Calu3 (cell line): ENCODE measurements at regions not wholly inside any gene's neighbourhood (a gene's known extent, or its start where the extent isn't known, plus 50 kb on each side); places are given as distances from the start of the nearest gene placed in this dataset.
A peak's percentile ranks its signal among the peaks of the same experiment; 100 is the strongest.
"Not testable (repeated sequence)": the region's sequence is repeated elsewhere in the genome, so short reads cannot be mapped to it uniquely, and the experiment has no call there.

Source experiments
- BruUV-seq: library from RNA; stranded (reverse); fragments of 400-500 nt; replicated peaks from 2 replicates; lab custom pipeline; 2021; lab: Mats Ljungman, UMichigan
- CTCF ChIA-PET: fragments of 300-600 bp; sonication (Branson Sonifier 250); formaldehyde crosslinking; loops from one replicate; lab custom pipeline; 2022; ENCODE audit warnings: antibody characterized with exemption; lab: Charles Lee
- DNase-seq: peaks from one replicate; pipeline ENCODE4 v3.0.0; 2022
- H3K27ac Mint-ChIP-seq: one replicate; pipeline ENCODE4 v1.8.0; 2022; ENCODE audit warnings: mixed read lengths; ENCODE audit not compliant: unreplicated experiment
- H3K27me3 Mint-ChIP-seq: one replicate; pipeline ENCODE4 v1.8.0; 2022; ENCODE audit warnings: mixed read lengths; ENCODE audit not compliant: unreplicated experiment
- H3K36me3 Mint-ChIP-seq: one replicate; pipeline ENCODE4 v1.8.0; 2022; ENCODE audit warnings: mild to moderate bottlenecking, moderate library complexity, mixed read lengths; ENCODE audit not compliant: insufficient read depth, unreplicated experiment
- H3K4me1 Mint-ChIP-seq: one replicate; pipeline ENCODE4 v1.8.0; 2022; ENCODE audit warnings: mild to moderate bottlenecking, low read depth, mixed read lengths; ENCODE audit not compliant: unreplicated experiment
- H3K4me3 Mint-ChIP-seq: one replicate; pipeline ENCODE4 v1.8.0; 2022; ENCODE audit warnings: mild to moderate bottlenecking, low read depth, moderate library complexity, mixed read lengths; ENCODE audit not compliant: unreplicated experiment
- H3K9me3 Mint-ChIP-seq: one replicate; pipeline ENCODE4 v1.8.0; 2022; ENCODE audit warnings: low read depth, mixed read lengths; ENCODE audit not compliant: unreplicated experiment
- intact Hi-C: fragments of 100-400 bp; cut with micrococcal nuclease; formaldehyde crosslinking; loops from one replicate; pipeline ENCODE4 v1.10.0; 2022; ENCODE audit not compliant: unreplicated experiment
- TF ChIP-seq, protein P1 (sequence below): fragments of 200-600 bp; IDR thresholded peaks from one replicate; pipeline ENCODE4 v1.8.0; 2022; ENCODE audit warnings: antibody characterized with exemption; ENCODE audit not compliant: unreplicated experiment

DNA sequence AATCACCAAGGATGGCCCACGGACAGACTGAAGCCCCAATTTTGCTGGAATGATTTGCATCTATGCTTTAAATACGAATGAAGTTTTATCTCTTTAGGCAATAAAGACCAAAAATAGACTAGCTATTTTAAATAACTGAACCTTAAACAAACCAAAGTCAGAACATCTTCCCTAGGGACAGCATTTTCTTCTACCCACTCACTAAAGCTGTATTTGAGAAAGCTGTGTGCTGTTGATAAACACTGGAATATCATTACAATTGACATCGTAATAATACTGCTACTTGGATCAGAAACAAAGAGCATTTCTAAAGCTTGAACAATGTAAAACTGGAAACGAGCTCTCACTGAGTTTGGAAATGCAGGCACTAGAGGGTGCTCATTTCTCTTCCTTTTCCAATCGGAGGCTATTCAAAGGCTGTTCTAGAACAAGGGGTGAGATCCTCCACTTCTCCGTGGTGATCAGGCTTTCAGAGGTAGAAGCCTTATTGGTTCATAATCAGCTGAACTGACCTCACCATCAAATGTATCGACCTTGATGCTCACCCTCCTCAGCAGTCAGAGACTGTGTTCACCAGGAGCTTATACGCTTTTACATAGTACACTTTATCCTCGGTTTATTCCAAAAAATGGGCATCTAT is 225.3 kb upstream of the PRSS1 start:
- no TSS peak for BruUV-seq
- Mint-ChIP-seq H3K4me3 (no peak overlapping the region), H3K27me3 (peaks cover 66% of the 10 kb centered on the region), H3K9me3 (no peaks in the 10 kb centered on the region), H3K36me3 (no peaks in the 10 kb centered on the region), H3K27ac (no peak overlapping the region), H3K4me1 (no peaks in the 10 kb centered on the region)
- TF ChIP-seq, protein P1, sequence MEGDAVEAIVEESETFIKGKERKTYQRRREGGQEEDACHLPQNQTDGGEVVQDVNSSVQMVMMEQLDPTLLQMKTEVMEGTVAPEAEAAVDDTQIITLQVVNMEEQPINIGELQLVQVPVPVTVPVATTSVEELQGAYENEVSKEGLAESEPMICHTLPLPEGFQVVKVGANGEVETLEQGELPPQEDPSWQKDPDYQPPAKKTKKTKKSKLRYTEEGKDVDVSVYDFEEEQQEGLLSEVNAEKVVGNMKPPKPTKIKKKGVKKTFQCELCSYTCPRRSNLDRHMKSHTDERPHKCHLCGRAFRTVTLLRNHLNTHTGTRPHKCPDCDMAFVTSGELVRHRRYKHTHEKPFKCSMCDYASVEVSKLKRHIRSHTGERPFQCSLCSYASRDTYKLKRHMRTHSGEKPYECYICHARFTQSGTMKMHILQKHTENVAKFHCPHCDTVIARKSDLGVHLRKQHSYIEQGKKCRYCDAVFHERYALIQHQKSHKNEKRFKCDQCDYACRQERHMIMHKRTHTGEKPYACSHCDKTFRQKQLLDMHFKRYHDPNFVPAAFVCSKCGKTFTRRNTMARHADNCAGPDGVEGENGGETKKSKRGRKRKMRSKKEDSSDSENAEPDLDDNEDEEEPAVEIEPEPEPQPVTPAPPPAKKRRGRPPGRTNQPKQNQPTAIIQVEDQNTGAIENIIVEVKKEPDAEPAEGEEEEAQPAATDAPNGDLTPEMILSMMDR, result no peak
- DNase-seq, result no peak
- intact Hi-C loops, result loop anchor here (2.0 kb wide), 1 partner anchor 21 kb away; no protein-coding TSS in a partner anchor
- CTCF ChIA-PET, result interaction anchor here (1.2 kb wide), 1 partner anchor 11 kb away, joined by 4 read pairs; no protein-coding TSS in a partner anchor

DNA sequence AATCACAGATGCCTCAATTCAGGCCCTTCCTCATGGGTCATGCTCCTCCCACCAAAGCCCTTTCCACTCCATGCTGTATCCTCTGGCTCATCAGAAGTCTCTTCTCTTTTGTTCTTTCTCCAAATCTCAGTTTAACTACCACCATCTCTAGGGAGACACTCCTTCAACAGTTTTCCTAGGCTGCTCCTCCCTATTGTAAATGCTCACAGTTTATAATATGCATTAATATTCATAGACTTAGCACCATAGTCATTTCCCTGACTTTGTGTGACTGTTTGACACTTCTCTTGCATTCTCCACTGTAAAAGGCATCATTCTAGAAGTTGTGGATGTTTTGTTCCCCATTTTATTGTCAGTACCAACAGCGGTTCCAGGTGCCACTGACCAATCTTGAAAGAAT is 226.5 kb upstream of the PRSS1 start:
- no peak overlapping the region for H3K27ac Mint-ChIP-seq
- no peak overlapping the region for H3K4me3 Mint-ChIP-seq
- CTCF ChIA-PET, result no interaction called here
- H3K9me3 Mint-ChIP-seq, result no peaks in the 10 kb centered on the region
- intact Hi-C loops, result loop anchor here (2.0 kb wide), 1 partner anchor 20 kb away; no protein-coding TSS in a partner anchor
- DNase-seq, result no peak
- H3K27me3 Mint-ChIP-seq, result peaks cover 54% of the 10 kb centered on the region
- BruUV-seq, result no TSS peak
- TF ChIP-seq, protein P1, result no peak
- no peaks in the 10 kb centered on the region for H3K36me3 Mint-ChIP-seq
- H3K4me1 Mint-ChIP-seq, result no peaks in the 10 kb centered on the region

DNA sequence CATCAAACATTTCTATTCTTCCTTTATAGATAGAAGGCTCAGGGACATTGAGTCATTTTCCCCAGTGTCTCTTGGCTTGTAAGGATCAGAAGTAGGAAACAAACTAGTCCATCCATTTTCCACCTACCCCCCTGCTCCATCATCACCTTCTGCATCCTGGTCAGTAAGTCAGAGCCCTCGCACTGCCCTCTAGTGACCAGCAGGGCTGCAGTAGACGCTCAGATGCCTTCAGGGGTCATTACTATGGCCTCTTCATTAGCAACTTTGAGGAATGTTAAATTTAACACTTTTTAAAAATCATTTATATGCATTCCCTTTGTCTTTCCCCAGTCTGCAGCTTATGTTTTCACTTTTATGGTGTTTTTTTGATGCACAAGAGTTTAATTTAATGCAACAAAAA is 228.4 kb upstream of the PRSS1 start:
- TF ChIP-seq, protein P1, result peak; percentile 22
- H3K27ac Mint-ChIP-seq, H3K9me3 Mint-ChIP-seq, H3K4me1 Mint-ChIP-seq, H3K4me3 Mint-ChIP-seq, H3K36me3 Mint-ChIP-seq, intact Hi-C loops, BruUV-seq: not testable (repeated sequence)
- CTCF ChIA-PET, result interaction anchor here (1.0 kb wide), 1 partner anchor 137 kb away, joined by 3 read pairs; no protein-coding TSS in a partner anchor
- DNase-seq, result peak; percentile 34
- H3K27me3 Mint-ChIP-seq, result peaks cover 35% of the 10 kb centered on the region

DNA sequence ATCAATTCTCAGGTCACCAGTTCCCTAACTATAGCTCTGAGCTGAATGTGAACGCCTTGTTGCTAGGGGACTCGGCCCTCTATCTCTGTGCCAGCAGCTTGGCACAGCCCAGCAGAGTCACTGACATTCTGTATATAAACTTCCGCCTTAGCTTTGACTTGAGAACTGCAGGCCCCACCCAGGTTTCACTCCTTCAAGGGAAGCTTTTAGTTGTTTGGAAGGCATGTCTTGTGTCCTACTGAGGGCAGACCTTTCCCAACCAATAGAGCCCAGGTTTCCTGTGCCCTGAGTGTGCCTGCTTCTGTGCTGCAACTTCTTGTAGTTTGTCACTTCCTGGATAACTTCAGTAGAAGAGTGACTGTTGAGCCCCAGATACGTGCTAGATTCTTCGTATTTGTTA is 228.8 kb upstream of the PRSS1 start:
- H3K9me3 Mint-ChIP-seq, intact Hi-C loops, H3K4me3 Mint-ChIP-seq, DNase-seq, H3K36me3 Mint-ChIP-seq, H3K27ac Mint-ChIP-seq, BruUV-seq: not testable (repeated sequence)
- H3K27me3 Mint-ChIP-seq, result peaks cover 33% of the 10 kb centered on the region
- peaks cover 10% of the 10 kb centered on the region for H3K4me1 Mint-ChIP-seq
- CTCF ChIA-PET, result interaction anchor here (1.0 kb wide), 1 partner anchor 136 kb away, joined by 3 read pairs; no protein-coding TSS in a partner anchor
